ENCODE measurements at regions not wholly inside any gene's neighbourhood (a gene's known extent, or its start where the extent isn't known, plus 50 kb on each side); places are given as distances from the start of the nearest gene placed in this dataset.

DNA sequence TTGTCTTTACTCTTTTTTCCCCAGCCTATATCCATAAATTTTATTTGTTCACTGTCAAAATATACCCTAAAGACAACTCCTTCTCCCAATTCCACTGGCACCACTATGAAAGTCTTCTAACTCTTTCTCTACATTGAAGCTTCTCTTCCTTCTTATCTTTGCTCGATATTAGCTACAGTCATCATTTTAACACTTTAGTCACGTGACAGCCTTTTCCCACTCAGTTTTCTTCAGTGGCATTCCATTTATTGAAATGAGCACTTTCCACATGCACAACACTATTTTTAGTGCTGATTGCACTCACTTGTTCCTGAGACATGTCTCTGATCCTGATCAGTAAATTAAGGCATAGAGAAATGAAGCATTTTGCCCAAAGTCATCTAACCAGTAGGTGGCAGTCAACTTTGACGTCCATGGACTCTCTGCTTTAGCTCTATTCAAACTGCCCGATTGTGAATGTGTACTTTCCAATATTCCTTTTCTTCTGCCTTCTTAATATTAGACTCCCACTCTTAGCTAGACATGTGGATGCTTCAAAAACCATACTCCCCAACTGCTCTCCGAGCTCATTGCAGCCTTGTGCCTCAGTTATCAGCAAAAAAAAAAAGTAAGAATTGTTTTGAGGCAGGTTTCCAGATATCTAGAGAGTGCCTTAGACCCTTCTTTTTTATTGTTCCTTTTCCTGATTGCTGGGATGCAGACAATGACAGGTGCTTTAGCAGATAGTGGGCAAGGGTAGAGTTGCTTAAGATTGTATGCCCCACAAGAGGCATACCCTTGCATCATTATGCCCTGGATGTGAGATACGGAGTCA lies 394.4 kb upstream of the ADGRL3 start:
- TF ChIP-seq CTCF (IDR thresholded peaks at IDR 0.05) (peak in 5 of 7 experiments; percentile 15 to 55 (median 31)), POLR2AphosphoS5 (IDR thresholded peaks at IDR 0.05) (no peak), POLR2A (IDR thresholded peaks at IDR 0.05) (no peak), EP300 (IDR thresholded peaks at IDR 0.05) (no peak)
